ENCODE measurements at regions not wholly inside any gene's neighbourhood (a gene's known extent, or its start where the extent isn't known, plus 50 kb on each side); places are given as distances from the start of the nearest gene placed in this dataset.

GRCh38 chr15:89408372-89409183 lies 74.0 kb upstream of the POLG start:
- peaks cover 98 to 100% of the 10 kb centered on the region in 2 donors for H3K27me3 ChIP-seq (ENCODE audit: control insufficient read depth in 1 of 2, insufficient read depth in 2 of 2, low read length in 2 of 2)

GRCh38 chr15:89406940-89407607 lies 72.5 kb upstream of the POLG start:
- no peak overlapping the region for H3K9ac ChIP-seq (ENCODE audit: low read depth in 1 of 2, low read length in 2 of 2)
- peaks cover 96 to 100% of the 10 kb centered on the region in 2 donors for H3K27me3 ChIP-seq (ENCODE audit: control insufficient read depth in 1 of 2, insufficient read depth in 2 of 2, low read length in 2 of 2)
- peaks cover 27 to 28% of the 10 kb centered on the region in 2 donors for H3K4me1 ChIP-seq (ENCODE audit: control insufficient read depth in 1 of 2, insufficient read depth in 2 of 2, low read length in 2 of 2)
- H3K9me3 ChIP-seq (ENCODE audit: control insufficient read depth in 1 of 2, low read length in 2 of 2) = no peaks in the 10 kb centered on the region
- no peak overlapping the region for H3K27ac ChIP-seq (ENCODE audit: low read depth, low read length)
- H3K36me3 ChIP-seq (ENCODE audit: control insufficient read depth in 1 of 2, insufficient read depth in 2 of 2, low read length in 2 of 2) = no peaks in the 10 kb centered on the region
- peak overlapping the region in 1 of 2 donors; percentile 16 for H3K4me3 ChIP-seq (ENCODE audit: low read depth in 1 of 2, low read length in 2 of 2)

More at GRCh38 chr15:89408372-89409183, 74.0 kb upstream of the POLG start:
- peak overlapping the region in 1 of 2 donors; percentile 2 for H3K9ac ChIP-seq (ENCODE audit: low read depth in 1 of 2, low read length in 2 of 2)
- H3K36me3 ChIP-seq (ENCODE audit: control insufficient read depth in 1 of 2, insufficient read depth in 2 of 2, low read length in 2 of 2) = no peaks in the 10 kb centered on the region
- H3K4me1 ChIP-seq (ENCODE audit: control insufficient read depth in 1 of 2, insufficient read depth in 2 of 2, low read length in 2 of 2) = peaks cover 27 to 28% of the 10 kb centered on the region in 2 donors
- H3K9me3 ChIP-seq (ENCODE audit: control insufficient read depth in 1 of 2, low read length in 2 of 2) = no peaks in the 10 kb centered on the region
- H3K27ac ChIP-seq (ENCODE audit: low read depth, low read length) = no peak overlapping the region
- peak overlapping the region; percentile 65 to 71 for H3K4me3 ChIP-seq (ENCODE audit: low read depth in 1 of 2, low read length in 2 of 2)

DNA sequence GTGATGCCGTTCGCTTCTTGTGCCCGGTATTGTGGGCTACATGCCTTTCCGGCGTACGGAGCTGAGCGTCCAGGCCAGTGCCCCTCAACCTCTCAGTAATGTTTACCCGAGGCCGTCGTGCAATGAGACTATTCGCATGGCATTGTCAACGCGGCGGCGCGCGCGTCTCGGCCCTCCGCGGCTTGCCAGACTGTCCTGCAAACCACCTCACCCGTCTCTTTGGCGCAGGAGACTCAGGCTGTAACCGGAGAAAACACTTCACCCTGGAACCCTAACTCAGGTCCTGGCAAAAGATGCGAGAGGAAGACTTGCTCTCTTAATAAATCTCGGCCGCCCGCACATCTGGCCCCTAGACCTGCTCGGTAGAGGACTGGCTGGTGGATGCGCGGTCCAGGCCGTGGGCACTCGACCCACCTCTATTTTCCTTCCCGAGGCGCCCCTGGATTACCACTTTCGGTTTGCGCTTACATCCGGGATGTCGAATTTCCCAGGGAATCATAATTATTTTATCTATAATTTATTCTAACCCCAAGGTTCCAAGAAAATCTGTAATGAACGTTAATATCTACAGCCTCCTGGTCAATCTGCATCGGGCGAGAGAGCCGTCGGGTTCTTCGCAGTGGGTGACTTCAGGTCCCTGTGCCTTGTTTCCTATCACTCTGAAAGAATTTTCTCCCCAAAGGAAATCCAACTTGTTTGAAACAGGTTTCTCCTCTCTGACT lies 71.8 kb upstream of the POLG start:
- H3K9ac ChIP-seq (ENCODE audit: low read depth in 1 of 2, low read length in 2 of 2) = no peak overlapping the region
- H3K27ac ChIP-seq (ENCODE audit: low read depth, low read length) = no peak overlapping the region
- no peaks in the 10 kb centered on the region for H3K36me3 ChIP-seq (ENCODE audit: control insufficient read depth in 1 of 2, insufficient read depth in 2 of 2, low read length in 2 of 2)
- H3K4me3 ChIP-seq (ENCODE audit: low read depth in 1 of 2, low read length in 2 of 2) = peak overlapping the region; percentile 35 to 43
- H3K4me1 ChIP-seq (ENCODE audit: control insufficient read depth in 1 of 2, insufficient read depth in 2 of 2, low read length in 2 of 2) = peaks cover 27 to 28% of the 10 kb centered on the region in 2 donors
- no peaks in the 10 kb centered on the region for H3K9me3 ChIP-seq (ENCODE audit: control insufficient read depth in 1 of 2, low read length in 2 of 2)
- H3K27me3 ChIP-seq (ENCODE audit: control insufficient read depth in 1 of 2, insufficient read depth in 2 of 2, low read length in 2 of 2) = peaks cover 95 to 100% of the 10 kb centered on the region in 2 donors

GRCh38 chr15:89405494-89405893 lies 70.9 kb upstream of the POLG start:
- H3K27ac ChIP-seq (ENCODE audit: low read depth, low read length) = no peak overlapping the region
- no peak overlapping the region for H3K4me3 ChIP-seq (ENCODE audit: low read depth in 1 of 2, low read length in 2 of 2)
- no peak overlapping the region for H3K9ac ChIP-seq (ENCODE audit: low read depth in 1 of 2, low read length in 2 of 2)
- no peaks in the 10 kb centered on the region for H3K36me3 ChIP-seq (ENCODE audit: control insufficient read depth in 1 of 2, insufficient read depth in 2 of 2, low read length in 2 of 2)
- peaks cover 27 to 28% of the 10 kb centered on the region in 2 donors for H3K4me1 ChIP-seq (ENCODE audit: control insufficient read depth in 1 of 2, insufficient read depth in 2 of 2, low read length in 2 of 2)
- no peaks in the 10 kb centered on the region for H3K9me3 ChIP-seq (ENCODE audit: control insufficient read depth in 1 of 2, low read length in 2 of 2)
- peaks cover 95 to 100% of the 10 kb centered on the region in 2 donors for H3K27me3 ChIP-seq (ENCODE audit: control insufficient read depth in 1 of 2, insufficient read depth in 2 of 2, low read length in 2 of 2)

DNA sequence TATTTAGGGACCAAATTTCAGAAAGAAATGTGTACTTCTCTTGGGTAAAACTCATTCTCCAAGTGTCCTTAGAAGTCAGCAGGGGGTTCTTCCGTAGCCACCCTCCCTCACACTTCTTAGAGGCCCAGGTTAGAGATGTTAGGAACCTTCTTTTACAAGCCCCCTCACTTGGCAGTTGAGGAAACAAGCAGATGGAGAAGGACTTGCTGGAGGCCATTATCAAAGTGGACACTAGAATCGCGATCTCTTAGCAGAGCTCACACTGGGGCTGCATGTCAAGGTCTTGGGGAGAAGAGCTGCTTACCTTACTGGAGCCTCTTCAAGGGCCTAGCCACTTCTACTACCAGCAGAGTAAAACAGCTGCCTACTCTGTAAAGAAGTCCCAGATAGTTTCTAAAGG lies 69.4 kb upstream of the POLG start:
- Histone ChIP-seq H3K9me3 (ENCODE audit: control insufficient read depth in 1 of 2, low read length in 2 of 2) (no peaks in the 10 kb centered on the region), H3K36me3 (ENCODE audit: control insufficient read depth in 1 of 2, insufficient read depth in 2 of 2, low read length in 2 of 2) (no peaks in the 10 kb centered on the region), H3K27me3 (ENCODE audit: control insufficient read depth in 1 of 2, insufficient read depth in 2 of 2, low read length in 2 of 2) (peaks cover 85 to 97% of the 10 kb centered on the region in 2 donors), H3K4me3 (ENCODE audit: low read depth in 1 of 2, low read length in 2 of 2) (no peak overlapping the region), H3K4me1 (ENCODE audit: control insufficient read depth in 1 of 2, insufficient read depth in 2 of 2, low read length in 2 of 2) (peaks cover 24 to 25% of the 10 kb centered on the region in 2 donors), H3K9ac (ENCODE audit: low read depth in 1 of 2, low read length in 2 of 2) (no peak overlapping the region), H3K27ac (ENCODE audit: low read depth, low read length) (no peak overlapping the region)

DNA sequence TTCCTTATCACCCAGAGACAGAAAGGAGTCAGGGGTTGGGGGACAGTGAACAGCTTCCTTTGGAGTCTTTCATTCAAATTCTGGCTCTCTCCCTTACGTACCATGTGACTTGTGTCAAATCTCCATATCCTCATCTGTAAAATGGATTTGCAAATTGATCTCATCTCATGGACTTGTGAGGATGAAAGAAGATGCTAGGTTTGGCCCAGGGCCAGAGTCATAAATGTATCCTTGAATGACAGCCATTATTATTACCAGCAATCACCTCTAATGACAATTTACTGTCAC lies 67.8 kb upstream of the POLG start:
- Histone ChIP-seq H3K9me3 (ENCODE audit: control insufficient read depth in 1 of 2, low read length in 2 of 2) (no peaks in the 10 kb centered on the region), H3K4me1 (ENCODE audit: control insufficient read depth in 1 of 2, insufficient read depth in 2 of 2, low read length in 2 of 2) (peaks cover 10% of the 10 kb centered on the region in 2 donors), H3K27ac (ENCODE audit: low read depth, low read length) (no peak overlapping the region), H3K4me3 (ENCODE audit: low read depth in 1 of 2, low read length in 2 of 2) (no peak overlapping the region), H3K9ac (ENCODE audit: low read depth in 1 of 2, low read length in 2 of 2) (no peak overlapping the region), H3K27me3 (ENCODE audit: control insufficient read depth in 1 of 2, insufficient read depth in 2 of 2, low read length in 2 of 2) (peaks cover 84 to 94% of the 10 kb centered on the region in 2 donors), H3K36me3 (ENCODE audit: control insufficient read depth in 1 of 2, insufficient read depth in 2 of 2, low read length in 2 of 2) (no peaks in the 10 kb centered on the region)

DNA sequence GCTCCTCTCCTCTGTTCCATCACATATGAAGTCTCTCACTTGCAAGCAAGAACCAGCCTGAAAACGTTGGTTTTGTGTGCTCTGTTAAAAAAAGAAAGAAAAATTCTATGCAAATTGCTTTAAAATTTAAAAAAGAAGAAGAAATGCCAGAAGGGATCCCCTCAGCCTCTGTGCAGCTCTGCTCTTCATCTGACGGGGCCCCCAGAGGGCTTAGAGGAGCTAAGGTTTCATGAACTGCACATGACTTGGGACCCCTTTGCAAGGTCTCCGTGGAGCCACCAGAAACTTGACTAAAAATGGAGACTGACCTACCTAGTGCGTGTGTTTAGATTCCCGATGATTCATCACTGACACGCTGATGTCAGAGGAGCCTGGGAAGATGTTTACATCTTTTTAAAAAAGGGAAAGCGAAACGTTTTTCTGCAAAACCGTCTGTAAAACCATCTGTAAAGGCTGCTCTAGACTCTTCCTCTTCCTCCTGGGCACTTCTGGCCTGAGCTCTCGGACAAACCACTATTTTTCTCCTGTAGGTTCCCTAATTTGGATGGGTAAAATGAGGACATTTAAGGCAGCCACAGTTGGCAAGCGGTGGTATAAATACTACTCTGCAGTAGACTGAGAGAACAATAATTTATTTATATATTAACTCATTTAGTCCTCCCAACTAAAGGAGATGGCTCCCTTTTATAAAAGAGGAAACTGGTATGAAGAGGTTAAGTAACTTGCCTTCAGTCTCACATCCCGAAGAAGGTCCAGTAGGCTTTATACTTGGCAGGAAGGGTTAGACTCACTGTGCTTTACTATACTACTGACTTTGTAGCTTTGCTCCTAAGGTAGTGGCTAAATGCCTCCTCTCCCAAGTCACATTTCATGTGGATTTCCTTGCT lies 67.2 kb upstream of the POLG start:
- no peaks in the 10 kb centered on the region for H3K9me3 ChIP-seq (ENCODE audit: control insufficient read depth in 1 of 2, low read length in 2 of 2)
- H3K4me1 ChIP-seq (ENCODE audit: control insufficient read depth in 1 of 2, insufficient read depth in 2 of 2, low read length in 2 of 2) = peaks cover 4 to 9% of the 10 kb centered on the region in 2 donors
- H3K27me3 ChIP-seq (ENCODE audit: control insufficient read depth in 1 of 2, insufficient read depth in 2 of 2, low read length in 2 of 2) = peaks cover 84 to 88% of the 10 kb centered on the region in 2 donors
- H3K36me3 ChIP-seq (ENCODE audit: control insufficient read depth in 1 of 2, insufficient read depth in 2 of 2, low read length in 2 of 2) = no peaks in the 10 kb centered on the region
- no peak overlapping the region for H3K27ac ChIP-seq (ENCODE audit: low read depth, low read length)
- no peak overlapping the region for H3K4me3 ChIP-seq (ENCODE audit: low read depth in 1 of 2, low read length in 2 of 2)
- no peak overlapping the region for H3K9ac ChIP-seq (ENCODE audit: low read depth in 1 of 2, low read length in 2 of 2)

DNA sequence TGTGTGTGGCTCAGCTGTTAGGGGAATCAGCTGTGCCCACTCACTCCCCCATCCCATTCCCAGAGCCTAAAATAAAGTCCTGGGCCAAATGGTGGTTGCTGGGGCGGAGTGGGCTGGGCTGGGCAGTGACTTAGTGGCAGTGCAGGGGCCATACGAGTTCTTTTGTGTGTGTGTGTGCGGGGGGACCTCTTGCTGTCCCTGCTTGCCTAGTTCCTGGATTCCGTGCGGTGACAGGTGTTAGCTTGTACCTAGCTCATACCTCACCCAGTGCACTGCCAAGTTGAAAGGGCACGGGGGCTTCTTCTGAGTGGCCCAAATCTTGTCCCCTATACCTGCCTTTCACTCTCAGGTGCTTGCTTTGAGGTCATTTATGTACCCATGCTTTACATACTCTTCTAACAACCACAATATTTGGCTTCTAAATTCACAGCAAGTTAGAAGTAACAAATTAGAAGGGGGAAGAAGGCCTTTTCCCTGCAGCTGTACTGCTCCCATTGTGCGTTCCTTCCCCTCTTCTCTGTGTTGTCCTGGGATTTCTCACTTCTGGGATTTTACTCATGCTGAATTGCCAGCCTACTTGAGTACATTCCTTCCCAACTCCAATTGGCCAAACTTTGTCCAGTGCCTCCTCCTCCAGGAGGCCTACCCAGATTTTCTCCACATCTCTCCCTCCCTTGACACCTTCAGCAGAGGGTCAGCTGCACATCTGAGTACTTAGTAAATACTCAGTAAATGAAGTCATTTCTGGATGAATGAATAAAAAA lies 66.3 kb upstream of the POLG start:
- Histone ChIP-seq H3K27me3 (ENCODE audit: control insufficient read depth in 1 of 2, insufficient read depth in 2 of 2, low read length in 2 of 2) (peaks cover 79 to 80% of the 10 kb centered on the region in 2 donors), H3K4me1 (ENCODE audit: control insufficient read depth in 1 of 2, insufficient read depth in 2 of 2, low read length in 2 of 2) (peaks cover 3% of the 10 kb centered on the region in 2 donors), H3K9ac (ENCODE audit: low read depth in 1 of 2, low read length in 2 of 2) (no peak overlapping the region), H3K36me3 (ENCODE audit: control insufficient read depth in 1 of 2, insufficient read depth in 2 of 2, low read length in 2 of 2) (no peaks in the 10 kb centered on the region), H3K9me3 (ENCODE audit: control insufficient read depth in 1 of 2, low read length in 2 of 2) (no peaks in the 10 kb centered on the region), H3K27ac (ENCODE audit: low read depth, low read length) (no peak overlapping the region), H3K4me3 (ENCODE audit: low read depth in 1 of 2, low read length in 2 of 2) (no peak overlapping the region)

DNA sequence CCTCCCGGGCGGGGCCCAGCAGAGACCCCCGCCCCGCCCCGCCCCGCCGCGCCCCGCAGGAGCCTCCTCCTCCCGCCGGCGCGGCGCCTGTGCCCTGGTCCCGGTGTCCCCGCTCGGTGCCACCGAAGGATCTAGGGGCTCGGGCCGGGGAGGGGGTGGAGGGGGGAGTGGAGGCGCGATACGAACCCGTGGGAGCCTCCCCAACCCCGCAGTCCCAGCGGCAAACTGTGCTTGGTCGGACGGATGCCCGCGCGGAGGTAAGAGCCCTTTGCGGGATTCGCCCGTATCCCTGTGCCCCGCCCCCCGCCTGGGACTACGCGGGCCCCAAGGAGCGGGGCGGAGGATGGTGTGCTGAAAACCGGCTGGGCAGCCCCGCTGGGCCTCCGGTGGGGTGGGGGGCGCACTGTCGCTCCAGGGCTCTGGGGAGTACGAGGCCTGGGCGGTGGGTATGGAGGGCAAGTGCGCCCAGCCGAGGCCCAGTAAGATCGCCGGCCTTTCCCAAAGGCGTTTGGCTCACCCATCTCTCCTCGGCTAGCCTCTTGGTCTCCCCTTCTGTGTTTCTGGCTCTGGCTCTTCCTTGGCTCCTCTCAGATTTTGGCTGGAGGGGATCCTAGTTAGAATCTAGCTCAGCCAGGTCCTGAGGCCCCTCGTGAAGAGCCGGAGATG lies 65.6 kb upstream of the POLG start:
- Histone ChIP-seq H3K36me3 (ENCODE audit: control insufficient read depth in 1 of 2, insufficient read depth in 2 of 2, low read length in 2 of 2) (no peaks in the 10 kb centered on the region), H3K9me3 (ENCODE audit: control insufficient read depth in 1 of 2, low read length in 2 of 2) (no peaks in the 10 kb centered on the region), H3K27ac (ENCODE audit: low read depth, low read length) (no peak overlapping the region), H3K9ac (ENCODE audit: low read depth in 1 of 2, low read length in 2 of 2) (peak overlapping the region in 1 of 2 donors; percentile 16), H3K27me3 (ENCODE audit: control insufficient read depth in 1 of 2, insufficient read depth in 2 of 2, low read length in 2 of 2) (peaks cover 72 to 73% of the 10 kb centered on the region in 2 donors), H3K4me3 (ENCODE audit: low read depth in 1 of 2, low read length in 2 of 2) (peak overlapping the region in 1 of 2 donors; percentile 55), H3K4me1 (ENCODE audit: control insufficient read depth in 1 of 2, insufficient read depth in 2 of 2, low read length in 2 of 2) (peaks cover 3% of the 10 kb centered on the region in 2 donors)
